ENCODE measurements at regions not wholly inside any gene's neighbourhood (a gene's known extent, or its start where the extent isn't known, plus 50 kb on each side); places are given as distances from the start of the nearest gene placed in this dataset.

DNA sequence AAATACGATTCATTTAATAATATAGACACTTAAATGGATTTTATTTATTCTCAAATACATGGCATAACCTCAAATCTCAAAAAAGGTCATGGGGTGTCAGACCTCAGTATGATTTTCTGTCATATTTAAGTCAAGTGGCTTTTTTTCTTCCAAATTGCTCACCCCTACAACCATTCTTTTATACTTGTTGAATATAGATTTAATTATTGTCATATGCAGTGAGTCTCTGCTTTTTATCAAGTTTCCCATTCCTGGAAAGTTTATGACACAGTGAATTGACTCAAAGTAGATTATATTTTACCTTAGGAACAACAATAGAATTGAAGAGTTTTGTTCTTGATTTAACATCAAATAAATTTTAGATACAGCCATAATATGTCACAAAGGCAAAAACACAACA is 59.5 kb upstream of the IRF2BP2 start:
- TF ChIP-seq, protein P1, sequence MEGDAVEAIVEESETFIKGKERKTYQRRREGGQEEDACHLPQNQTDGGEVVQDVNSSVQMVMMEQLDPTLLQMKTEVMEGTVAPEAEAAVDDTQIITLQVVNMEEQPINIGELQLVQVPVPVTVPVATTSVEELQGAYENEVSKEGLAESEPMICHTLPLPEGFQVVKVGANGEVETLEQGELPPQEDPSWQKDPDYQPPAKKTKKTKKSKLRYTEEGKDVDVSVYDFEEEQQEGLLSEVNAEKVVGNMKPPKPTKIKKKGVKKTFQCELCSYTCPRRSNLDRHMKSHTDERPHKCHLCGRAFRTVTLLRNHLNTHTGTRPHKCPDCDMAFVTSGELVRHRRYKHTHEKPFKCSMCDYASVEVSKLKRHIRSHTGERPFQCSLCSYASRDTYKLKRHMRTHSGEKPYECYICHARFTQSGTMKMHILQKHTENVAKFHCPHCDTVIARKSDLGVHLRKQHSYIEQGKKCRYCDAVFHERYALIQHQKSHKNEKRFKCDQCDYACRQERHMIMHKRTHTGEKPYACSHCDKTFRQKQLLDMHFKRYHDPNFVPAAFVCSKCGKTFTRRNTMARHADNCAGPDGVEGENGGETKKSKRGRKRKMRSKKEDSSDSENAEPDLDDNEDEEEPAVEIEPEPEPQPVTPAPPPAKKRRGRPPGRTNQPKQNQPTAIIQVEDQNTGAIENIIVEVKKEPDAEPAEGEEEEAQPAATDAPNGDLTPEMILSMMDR (conservative IDR thresholded peaks at IDR 0.05): no peak
- no peak overlapping the region for H3K4me3 Mint-ChIP-seq
- DNase-seq (ENCODE audit: low read depth, low spot score): no peak
- H3K27me3 Mint-ChIP-seq (ENCODE audit: low read depth): no peaks in the 10 kb centered on the region
- peaks cover 6% of the 10 kb centered on the region for H3K9me3 Mint-ChIP-seq
- H3K27ac Mint-ChIP-seq (ENCODE audit: unreplicated experiment): no peak overlapping the region
- peaks cover 4% of the 10 kb centered on the region for H3K36me3 Mint-ChIP-seq (ENCODE audit: low read depth)
- H3K4me1 Mint-ChIP-seq: peaks cover 5% of the 10 kb centered on the region

DNA sequence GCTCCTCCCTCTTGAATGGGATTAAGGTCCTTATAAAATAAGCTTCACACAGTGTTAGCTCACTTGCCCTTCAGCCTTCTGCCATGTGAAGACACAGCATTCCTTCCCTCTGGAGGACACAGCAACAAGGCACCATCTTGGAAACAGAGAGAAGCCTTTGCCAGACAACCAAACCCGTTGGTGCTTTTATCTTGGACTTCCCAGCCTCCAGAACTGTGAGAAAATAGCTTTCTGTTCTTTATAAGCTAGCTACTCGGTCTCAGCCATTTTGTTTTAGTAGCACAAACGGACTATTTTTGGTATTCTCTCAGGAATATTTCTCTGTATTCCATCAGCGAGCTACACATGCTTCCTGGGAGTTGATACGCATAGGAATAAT is 58.6 kb upstream of the IRF2BP2 start:
- TF ChIP-seq, protein P1 (conservative IDR thresholded peaks at IDR 0.05): no peak
- H3K36me3 Mint-ChIP-seq (ENCODE audit: low read depth): peaks cover 4% of the 10 kb centered on the region
- peaks cover 6% of the 10 kb centered on the region for H3K9me3 Mint-ChIP-seq
- DNase-seq (ENCODE audit: low read depth, low spot score): no peak
- H3K27me3 Mint-ChIP-seq (ENCODE audit: low read depth): no peaks in the 10 kb centered on the region
- H3K27ac Mint-ChIP-seq (ENCODE audit: unreplicated experiment): no peak overlapping the region
- H3K4me1 Mint-ChIP-seq: peaks cover 5% of the 10 kb centered on the region
- H3K4me3 Mint-ChIP-seq: no peak overlapping the region

DNA sequence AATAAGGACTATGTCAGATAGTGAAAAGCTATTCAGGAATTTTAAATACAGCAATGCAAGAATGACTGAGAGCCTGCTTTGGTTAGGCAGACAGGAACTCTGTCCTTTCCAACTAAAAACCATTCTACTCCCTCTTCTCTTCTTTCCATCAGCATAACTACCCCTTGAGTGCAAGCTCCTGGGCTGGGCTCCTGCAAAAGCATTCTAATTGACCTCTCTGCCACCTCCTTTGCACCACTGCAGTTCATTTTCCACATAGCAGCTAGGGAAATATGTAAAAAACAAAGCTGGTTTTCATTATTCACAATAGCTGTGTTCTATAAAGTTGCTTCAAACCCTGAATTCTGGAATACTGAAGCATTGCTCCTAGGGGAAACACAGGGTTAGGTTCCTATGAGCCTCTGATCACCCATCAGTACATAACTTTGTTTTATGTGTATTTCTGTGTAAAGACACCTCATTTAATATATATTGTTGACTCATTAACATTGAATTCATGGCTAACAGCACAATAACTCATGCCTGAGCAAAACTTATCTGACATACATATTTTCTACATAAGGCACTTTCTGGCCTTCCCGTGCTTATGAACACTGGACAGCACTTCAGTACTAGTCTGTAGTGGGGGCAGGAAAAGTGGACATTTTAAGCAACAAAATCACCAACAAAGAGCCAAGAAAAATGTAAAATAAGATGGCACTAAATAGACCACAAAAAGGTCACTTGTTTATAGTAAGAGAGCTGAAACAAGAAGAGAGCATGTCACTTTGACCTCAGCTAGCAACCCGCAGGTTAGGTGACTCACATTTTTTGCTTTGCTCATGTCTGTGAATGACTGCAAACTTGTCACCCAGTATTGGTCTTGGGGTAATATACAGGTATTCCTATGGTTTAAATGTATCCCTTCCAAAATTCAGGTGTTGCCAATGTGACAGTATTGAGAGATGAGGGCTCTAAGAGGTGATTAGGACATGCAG is 57.9 kb upstream of the IRF2BP2 start:
- Mint-ChIP-seq H3K27me3 (ENCODE audit: low read depth) (no peaks in the 10 kb centered on the region), H3K4me3 (no peak overlapping the region), H3K9me3 (peaks cover 6% of the 10 kb centered on the region), H3K36me3 (ENCODE audit: low read depth) (peaks cover 4% of the 10 kb centered on the region), H3K4me1 (peaks cover 5% of the 10 kb centered on the region), H3K27ac (ENCODE audit: unreplicated experiment) (no peak overlapping the region)
- DNase-seq (ENCODE audit: low read depth, low spot score): no peak
- TF ChIP-seq, protein P1 (conservative IDR thresholded peaks at IDR 0.05): no peak

DNA sequence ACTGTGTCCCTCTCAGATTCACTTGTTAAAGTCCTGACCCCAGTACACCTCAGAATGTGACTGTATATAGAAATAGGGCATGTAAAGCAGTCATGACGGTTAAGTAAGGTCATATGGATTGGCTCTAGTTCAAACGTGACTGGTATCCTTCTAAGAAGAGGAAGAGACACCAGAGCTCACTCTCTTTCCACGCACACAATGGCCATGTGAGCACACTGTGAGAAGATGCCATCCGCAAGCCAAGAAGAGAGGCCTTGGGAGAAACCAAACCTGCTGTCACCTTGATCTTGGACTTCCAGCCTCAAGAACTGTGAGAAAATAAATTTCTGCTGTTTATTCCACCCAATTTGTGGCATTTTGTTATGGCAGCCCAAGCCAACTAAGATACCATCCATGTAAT is 56.8 kb upstream of the IRF2BP2 start:
- Mint-ChIP-seq H3K4me3 (no peak overlapping the region), H3K27ac (ENCODE audit: unreplicated experiment) (no peak overlapping the region), H3K36me3 (ENCODE audit: low read depth) (peaks cover 4% of the 10 kb centered on the region), H3K9me3 (peaks cover 6% of the 10 kb centered on the region), H3K27me3 (ENCODE audit: low read depth) (no peaks in the 10 kb centered on the region), H3K4me1 (peaks cover 5% of the 10 kb centered on the region)
- TF ChIP-seq, protein P1 (conservative IDR thresholded peaks at IDR 0.05): no peak
- DNase-seq (ENCODE audit: low read depth, low spot score): no peak

DNA sequence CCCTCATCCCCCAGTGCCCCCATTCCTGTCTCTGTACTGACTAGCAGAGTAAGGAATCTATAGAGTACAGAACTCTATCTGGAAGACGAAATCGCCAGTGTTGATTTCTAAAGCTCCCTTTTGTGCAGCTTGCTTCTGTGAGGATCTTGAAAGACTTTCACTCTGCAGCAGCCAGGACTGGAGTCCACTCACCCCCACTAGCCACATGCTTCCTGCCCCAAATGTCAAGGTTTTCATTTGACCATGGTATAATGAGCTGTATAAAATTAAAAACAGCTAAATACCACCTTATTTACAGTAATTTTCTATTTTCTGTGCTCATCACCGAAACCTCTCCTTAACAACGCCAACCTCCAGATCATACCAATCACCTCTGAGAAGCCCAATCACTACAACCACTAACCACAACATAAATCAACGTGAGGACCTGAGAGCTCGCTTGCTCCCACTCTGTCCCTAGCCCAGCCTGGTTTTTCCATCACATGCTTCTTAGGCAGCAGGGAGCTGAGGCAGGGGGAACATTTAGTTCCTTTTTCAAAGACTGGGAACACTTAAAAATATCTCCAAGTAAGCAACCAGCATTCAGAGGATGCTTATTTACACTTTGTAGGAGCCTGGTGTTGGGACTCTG is 56.1 kb upstream of the IRF2BP2 start:
- Mint-ChIP-seq H3K36me3 (ENCODE audit: low read depth) (peaks cover 4% of the 10 kb centered on the region), H3K27me3 (ENCODE audit: low read depth) (no peaks in the 10 kb centered on the region), H3K4me3 (no peak overlapping the region), H3K27ac (ENCODE audit: unreplicated experiment) (no peak overlapping the region), H3K4me1 (peaks cover 5% of the 10 kb centered on the region), H3K9me3 (peaks cover 6% of the 10 kb centered on the region)
- TF ChIP-seq, protein P1 (conservative IDR thresholded peaks at IDR 0.05): no peak
- no peak for DNase-seq (ENCODE audit: low read depth, low spot score)

Measured in neural crest cell (in vitro differentiated cells).